ENCODE measurements at regions not wholly inside any gene's neighbourhood (a gene's known extent, or its start where the extent isn't known, plus 50 kb on each side); places are given as distances from the start of the nearest gene placed in this dataset.

GRCh38 chr2:56940054-56940453 lies 756.3 kb downstream of the CCDC85A start:
- no peak for TF ChIP-seq CTCF (IDR thresholded peaks at IDR 0.05; ENCODE audit: low read depth, low read length)
- DNase-seq (ENCODE audit: extremely low read depth, low read depth): no peak

GRCh38 chr2:56952871-56953270 lies 769.1 kb downstream of the CCDC85A start:
- no peak for TF ChIP-seq CTCF (IDR thresholded peaks at IDR 0.05; ENCODE audit: low read depth, low read length)
- no peak for DNase-seq (ENCODE audit: extremely low read depth, low read depth)

GRCh38 chr2:56960581-56960980 lies 776.8 kb downstream of the CCDC85A start:
- no peak for DNase-seq (ENCODE audit: extremely low read depth, low read depth)
- no peak for TF ChIP-seq CTCF (IDR thresholded peaks at IDR 0.05; ENCODE audit: low read depth, low read length)

- DNase-seq (ENCODE audit: extremely low read depth, low read depth): no peak
- TF ChIP-seq CTCF (IDR thresholded peaks at IDR 0.05; ENCODE audit: low read depth, low read length): no peak
Measured at GRCh38 chr2:56962673-56963072, 778.9 kb downstream of the CCDC85A start.

DNA sequence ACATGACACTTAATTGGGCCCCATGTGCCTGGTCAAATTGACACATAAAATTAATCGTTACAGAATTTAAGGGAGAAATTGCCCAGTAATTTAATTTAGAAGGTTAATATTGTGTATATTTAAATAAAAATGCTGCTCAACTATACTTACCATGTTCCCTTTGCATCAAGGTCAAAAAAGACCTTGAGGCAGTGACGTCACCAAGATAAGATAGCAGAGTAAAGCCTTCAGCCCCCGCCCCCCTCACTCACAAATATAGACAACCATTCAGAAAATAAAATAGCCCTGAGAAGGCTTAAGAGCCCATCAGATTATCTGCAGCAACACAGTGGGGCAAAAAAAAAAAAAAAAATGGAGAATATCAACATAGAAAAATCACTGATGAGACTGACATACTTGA lies 785.7 kb downstream of the CCDC85A start:
- no peak for DNase-seq (ENCODE audit: extremely low read depth, low read depth)
- TF ChIP-seq CTCF (IDR thresholded peaks at IDR 0.05; ENCODE audit: low read depth, low read length): no peak

GRCh38 chr2:56971383-56971974 lies 787.7 kb downstream of the CCDC85A start:
- no peak for DNase-seq (ENCODE audit: extremely low read depth, low read depth)
- no peak for TF ChIP-seq CTCF (IDR thresholded peaks at IDR 0.05; ENCODE audit: low read depth, low read length)

DNA sequence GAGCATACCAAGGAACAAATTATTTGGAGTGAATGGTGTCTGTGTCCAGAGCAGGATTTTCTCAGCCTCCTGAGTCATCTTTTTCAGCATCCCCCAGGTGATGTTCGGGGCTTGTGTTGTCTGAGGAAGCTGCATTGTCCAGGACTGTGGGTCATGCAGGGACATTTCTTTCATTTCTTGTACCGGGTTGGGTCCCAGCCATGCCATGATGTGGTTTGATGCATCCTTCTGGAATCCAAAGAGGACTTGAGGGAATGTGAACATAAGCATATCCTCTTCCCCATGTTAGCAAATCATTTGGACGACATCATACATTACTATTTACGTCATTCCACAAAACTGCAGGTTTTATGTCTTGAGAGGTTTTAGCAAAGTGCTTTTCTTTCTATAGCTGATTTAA lies 797.8 kb downstream of the CCDC85A start:
- no peak for DNase-seq (ENCODE audit: extremely low read depth, low read depth)
- TF ChIP-seq CTCF (IDR thresholded peaks at IDR 0.05; ENCODE audit: low read depth, low read length): no peak

Measured in AG09319 (cell line).